GM12865 (cell line): ENCODE measurements at regions not wholly inside any gene's neighbourhood (a gene's known extent, or its start where the extent isn't known, plus 50 kb on each side); places are given as distances from the start of the nearest gene placed in this dataset.

Experiments
- DNase-seq: peaks from one replicate; pipeline ENCODE4 v3.0.0; 2010; ENCODE audit warnings: low read depth
- H3K4me3 ChIP-seq: 2 replicates; pipeline ENCODE4 v1.5.1; 2011; ENCODE audit warnings: mild to moderate bottlenecking, low read depth, low read length, control low read depth
- TF ChIP-seq, protein P1 (sequence below): IDR thresholded peaks from 2 replicates; pipeline ENCODE4 v1.5.1; 2011; ENCODE audit warnings: low read length, control low read depth, low read depth, inconsistent platforms; ENCODE audit not compliant: insufficient read depth; ENCODE audit errors: missing control alignments

DNA sequence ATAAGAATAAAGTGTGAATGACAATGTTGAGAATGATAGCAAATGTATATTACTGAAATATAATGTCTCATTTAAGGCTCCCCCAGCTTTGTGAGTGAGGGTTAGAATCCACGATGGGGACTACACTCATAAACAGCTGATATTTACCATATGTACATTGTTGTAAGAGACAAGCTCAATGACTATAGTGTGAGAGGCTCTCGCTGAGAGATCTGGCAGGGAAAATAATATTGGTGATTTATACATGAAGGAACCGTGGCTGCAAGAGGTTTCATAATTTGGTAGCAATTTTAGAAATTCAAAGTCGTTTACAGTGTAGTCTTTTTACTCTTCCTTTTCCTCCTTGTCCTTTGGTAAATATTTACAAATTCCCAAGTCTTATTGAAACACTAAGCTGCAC is 342.2 kb upstream of the AKR1E2 start:
- TF ChIP-seq, protein P1, sequence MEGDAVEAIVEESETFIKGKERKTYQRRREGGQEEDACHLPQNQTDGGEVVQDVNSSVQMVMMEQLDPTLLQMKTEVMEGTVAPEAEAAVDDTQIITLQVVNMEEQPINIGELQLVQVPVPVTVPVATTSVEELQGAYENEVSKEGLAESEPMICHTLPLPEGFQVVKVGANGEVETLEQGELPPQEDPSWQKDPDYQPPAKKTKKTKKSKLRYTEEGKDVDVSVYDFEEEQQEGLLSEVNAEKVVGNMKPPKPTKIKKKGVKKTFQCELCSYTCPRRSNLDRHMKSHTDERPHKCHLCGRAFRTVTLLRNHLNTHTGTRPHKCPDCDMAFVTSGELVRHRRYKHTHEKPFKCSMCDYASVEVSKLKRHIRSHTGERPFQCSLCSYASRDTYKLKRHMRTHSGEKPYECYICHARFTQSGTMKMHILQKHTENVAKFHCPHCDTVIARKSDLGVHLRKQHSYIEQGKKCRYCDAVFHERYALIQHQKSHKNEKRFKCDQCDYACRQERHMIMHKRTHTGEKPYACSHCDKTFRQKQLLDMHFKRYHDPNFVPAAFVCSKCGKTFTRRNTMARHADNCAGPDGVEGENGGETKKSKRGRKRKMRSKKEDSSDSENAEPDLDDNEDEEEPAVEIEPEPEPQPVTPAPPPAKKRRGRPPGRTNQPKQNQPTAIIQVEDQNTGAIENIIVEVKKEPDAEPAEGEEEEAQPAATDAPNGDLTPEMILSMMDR = no peak
- DNase-seq = no peak
- H3K4me3 ChIP-seq = no peak overlapping the region

DNA sequence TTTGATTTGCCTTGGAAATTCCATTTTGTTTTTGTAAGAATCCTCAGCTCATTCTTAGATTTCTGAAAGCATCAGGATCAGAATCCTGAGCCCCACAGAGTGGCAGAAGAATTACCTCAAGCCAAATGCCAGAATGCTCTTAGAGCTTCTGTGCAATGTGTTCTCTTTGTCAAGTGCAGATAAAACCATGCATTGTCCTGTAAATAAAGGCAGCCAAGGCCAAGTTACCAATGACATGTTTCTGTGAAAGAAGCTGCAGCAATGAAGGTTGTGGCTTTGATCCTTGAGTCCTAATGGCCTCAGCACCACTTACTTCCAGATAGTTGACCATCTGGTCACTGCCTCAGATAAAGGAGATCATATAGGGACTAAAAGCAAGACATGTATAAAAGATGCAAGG is 343.3 kb upstream of the AKR1E2 start:
- no peak overlapping the region for H3K4me3 ChIP-seq
- no peak for DNase-seq
- TF ChIP-seq, protein P1 = no peak

DNA sequence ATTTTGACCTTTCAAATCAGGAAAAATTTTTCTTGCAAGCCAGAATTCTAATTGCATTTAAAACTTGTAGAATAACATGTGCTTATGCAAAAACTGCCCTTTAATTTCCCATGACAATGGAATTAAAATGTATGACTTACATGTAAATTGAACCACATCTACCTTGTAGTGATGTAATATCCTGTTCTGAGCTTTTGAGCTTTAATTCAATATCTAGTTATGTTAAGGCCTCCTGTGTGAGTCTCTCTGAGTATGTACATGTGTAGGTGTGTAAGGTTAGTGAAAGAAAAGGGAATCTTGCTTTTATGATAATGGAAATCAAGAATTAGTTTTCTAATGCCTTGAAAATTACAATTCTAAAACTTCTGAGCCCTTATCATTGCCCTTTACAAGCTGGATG is 344.8 kb upstream of the AKR1E2 start:
- no peak overlapping the region for H3K4me3 ChIP-seq
- no peak for DNase-seq

DNA sequence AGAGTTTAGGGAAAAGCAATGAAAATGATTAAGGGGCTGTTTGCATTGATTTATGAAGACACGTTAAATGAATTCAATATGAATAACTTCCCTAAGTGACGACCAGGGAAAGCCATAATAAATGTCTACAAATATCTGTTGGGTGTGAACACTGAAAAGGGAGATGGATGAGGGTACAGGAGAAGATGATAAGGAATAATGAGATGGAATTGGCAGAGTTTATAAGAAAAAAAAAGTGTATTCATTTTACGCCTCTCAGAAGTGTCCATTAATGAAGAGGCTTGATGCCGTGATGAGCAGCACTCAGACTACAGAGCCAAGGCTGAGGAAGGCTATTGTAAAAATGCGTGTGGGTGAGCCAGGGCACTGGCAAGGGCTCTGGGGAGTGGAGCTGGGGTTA is 346.7 kb upstream of the AKR1E2 start:
- TF ChIP-seq, protein P1 = no peak
- H3K4me3 ChIP-seq = no peak overlapping the region
- no peak for DNase-seq

More for the DNA sequence above, 344.8 kb upstream of the AKR1E2 start:
- TF ChIP-seq, protein P1 = no peak

DNA sequence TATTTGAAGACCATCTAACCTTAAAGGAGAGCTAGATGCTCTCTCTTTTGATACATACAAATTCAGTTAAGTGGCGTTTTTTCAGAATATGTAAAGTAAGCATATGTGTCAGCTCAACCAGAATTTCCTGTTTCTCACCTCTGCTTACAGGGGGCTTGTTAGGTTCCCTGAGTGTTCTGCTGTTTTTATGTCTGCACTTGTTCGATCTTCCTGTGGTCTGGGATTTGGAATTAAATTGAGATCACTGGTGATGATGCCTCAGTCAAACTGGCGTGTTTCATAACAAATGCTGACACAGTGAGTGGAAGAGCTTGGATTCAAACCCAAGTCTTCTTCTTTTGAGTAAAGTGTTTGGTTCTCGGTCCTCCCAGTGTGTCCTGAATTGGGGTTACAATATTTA is 348.3 kb upstream of the AKR1E2 start:
- no peak for DNase-seq
- TF ChIP-seq, protein P1 = no peak
- no peak overlapping the region for H3K4me3 ChIP-seq

DNA sequence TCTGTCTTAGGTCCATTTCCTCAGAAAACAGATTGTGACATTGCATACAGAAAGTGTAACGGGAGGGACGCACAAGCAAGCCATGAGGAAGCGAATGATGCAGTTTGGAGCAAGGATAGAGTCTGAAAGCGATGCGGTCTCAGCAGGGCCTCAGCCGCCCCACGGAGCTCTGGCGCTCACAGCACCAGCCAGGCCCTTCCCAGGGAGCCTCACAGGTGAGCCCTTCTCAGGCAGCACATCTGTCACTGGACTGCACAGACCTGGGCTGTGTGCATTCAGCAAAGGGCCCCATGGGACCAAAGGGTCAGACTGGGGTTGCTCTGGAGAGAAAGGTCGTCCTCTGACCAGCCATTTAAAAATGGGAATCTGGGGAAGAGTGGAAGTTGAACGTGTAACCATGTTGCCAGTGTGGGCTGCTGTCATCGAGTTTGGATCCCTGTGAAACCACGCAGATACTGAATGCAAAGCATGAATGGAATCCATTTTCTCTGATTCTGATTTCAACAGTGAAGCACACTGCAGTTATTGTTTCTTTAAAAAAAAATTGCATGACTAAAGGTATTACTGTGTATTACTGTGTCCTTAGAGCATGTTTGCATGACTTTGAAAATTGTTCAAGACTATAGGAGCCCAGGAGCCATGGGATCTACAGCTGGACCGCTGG is 350.0 kb upstream of the AKR1E2 start:
- no peak for DNase-seq
- no peak overlapping the region for H3K4me3 ChIP-seq
- TF ChIP-seq, protein P1 = no peak

DNA sequence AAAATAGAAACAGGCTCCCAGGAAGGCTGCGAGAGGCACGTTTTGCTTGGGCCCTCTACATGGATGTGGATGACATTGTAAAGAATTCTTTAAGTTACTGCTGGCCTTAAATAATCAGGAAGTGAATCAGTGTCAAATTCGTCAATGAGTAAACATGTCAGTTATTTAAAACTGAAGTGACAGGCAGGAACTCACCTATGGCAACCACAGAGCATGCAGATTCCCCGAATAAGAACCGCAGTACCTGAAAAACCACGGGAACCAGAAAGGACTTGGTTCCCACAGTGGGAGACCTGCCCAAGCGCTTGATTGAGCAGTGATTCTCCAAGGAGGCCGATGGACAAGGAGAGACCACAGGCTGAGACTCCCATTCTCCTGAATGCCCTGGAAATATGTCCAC is 351.2 kb upstream of the AKR1E2 start:
- no peak for DNase-seq
- no peak overlapping the region for H3K4me3 ChIP-seq
- TF ChIP-seq, protein P1 = no peak
